KG1 (cell line): ENCODE measurements at regions not wholly inside any gene's neighbourhood (a gene's known extent, or its start where the extent isn't known, plus 50 kb on each side); places are given as distances from the start of the nearest gene placed in this dataset.
"Not testable (repeated sequence)": the region's sequence is repeated elsewhere in the genome, so short reads cannot be mapped to it uniquely, and the experiment has no call there.

ENCODE experiments used
- DNase-seq: peaks from one replicate; lab custom pipeline; 2025; lab: John Stamatoyannopoulos, UW

GRCh38 chr2:224110811-224111210, 71.7 kb upstream of the SERPINE2 start:
- DNase-seq, result no peak

- no peak for DNase-seq
Measured at GRCh38 chr2:224109751-224110150, 70.7 kb upstream of the SERPINE2 start.

DNA sequence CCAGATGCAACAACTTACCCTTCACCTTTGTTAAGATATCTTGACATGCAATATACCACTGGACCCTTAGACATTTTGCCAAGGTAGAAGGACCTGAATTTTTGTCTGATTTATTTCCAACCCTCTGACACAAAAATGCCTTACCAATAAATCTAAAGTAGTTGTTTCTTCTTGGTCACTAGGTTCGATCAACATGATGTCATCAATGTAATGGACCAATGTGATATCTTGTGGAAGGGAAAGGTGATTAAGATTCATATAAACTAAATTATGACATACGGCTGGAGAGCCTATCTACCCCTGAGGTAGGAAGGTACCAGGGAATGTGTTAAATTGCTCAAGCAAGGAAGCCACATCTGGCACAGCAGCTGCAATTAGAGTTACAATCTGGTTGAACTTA, 67.7 kb upstream of the SERPINE2 start:
- no peak for DNase-seq

DNA sequence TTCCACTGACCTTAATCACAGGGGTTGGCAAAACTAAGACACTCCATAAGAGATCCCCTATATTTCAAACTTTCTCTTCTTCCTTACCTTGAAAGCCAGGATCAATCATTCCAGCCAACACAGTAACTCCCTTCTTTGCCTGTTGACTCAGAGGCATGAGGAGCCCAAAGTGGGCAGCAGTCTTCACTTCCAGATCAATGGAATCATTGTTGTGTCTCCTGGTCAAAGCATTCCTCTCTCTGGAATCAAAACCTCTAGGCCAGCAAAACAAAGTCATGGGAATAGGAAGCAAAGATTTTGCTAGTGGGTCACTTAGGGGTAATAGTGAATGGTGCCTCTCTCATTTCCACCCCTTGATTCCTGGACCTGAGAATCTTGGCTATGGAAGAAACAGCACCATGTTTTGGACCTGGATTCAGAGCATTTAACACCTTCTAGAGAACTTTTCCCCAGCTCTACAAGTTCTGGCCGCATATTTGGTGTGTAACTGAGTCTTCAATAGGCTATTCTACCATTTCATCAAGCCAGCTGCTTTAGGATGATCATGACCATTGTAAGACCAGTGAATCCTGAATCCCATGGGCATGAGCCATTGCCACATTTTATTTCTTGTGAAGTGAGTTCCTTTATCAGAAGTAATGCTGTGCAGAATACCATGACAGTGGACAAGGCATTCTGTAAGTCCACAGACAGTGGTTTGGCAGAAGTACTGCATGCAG, 65.7 kb upstream of the SERPINE2 start:
- no peak for DNase-seq

- DNase-seq, result no peak
Measured at GRCh38 chr2:224103651-224104050, 64.6 kb upstream of the SERPINE2 start.

GRCh38 chr2:224102991-224103390, 63.9 kb upstream of the SERPINE2 start:
- DNase-seq, result no peak

GRCh38 chr2:224101820-224102630, 62.9 kb upstream of the SERPINE2 start:
- DNase-seq, result no peak

- no peak for DNase-seq
Measured at GRCh38 chr2:224099861-224100643, 61.0 kb upstream of the SERPINE2 start.

DNA sequence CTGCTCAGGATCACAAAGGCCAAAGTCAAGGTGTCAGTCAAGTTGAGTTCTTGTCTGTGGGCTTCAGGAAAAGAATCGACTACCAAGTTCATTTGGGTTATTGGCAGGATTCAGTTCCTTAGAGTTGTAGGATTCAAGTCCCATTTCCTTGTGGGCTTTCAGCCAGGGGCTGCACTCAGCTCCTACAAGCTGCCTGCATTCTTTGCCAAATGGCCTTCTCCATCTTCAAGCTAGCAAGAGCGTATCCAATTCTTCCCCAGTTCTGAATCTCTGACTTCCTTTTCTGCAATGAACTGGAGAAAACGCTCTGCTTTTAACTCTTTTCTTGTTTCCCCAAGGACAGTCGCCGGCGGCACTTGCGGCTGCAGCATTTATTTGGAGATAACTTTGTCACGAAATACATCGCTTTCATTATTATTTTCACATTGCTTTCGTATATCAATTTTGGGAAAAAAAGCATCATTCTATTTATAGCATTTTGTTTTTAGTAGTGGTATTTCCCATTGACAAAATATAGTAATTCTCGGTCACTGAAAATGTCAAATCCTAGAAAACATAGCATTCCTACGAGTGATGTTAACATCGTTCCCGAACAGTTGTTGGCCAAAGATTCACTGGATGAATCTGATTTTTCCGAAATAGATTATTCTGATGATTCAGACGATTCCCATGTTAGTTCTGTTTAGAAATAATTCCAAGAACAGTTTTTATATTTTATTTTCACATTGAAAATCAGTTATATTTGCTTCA, 59.6 kb upstream of the SERPINE2 start:
- no peak for DNase-seq

GRCh38 chr2:224094413-224094812, 55.3 kb upstream of the SERPINE2 start:
- no peak for DNase-seq

- DNase-seq, result not testable (repeated sequence)
Measured at GRCh38 chr2:224091671-224092070, 52.6 kb upstream of the SERPINE2 start.

DNA sequence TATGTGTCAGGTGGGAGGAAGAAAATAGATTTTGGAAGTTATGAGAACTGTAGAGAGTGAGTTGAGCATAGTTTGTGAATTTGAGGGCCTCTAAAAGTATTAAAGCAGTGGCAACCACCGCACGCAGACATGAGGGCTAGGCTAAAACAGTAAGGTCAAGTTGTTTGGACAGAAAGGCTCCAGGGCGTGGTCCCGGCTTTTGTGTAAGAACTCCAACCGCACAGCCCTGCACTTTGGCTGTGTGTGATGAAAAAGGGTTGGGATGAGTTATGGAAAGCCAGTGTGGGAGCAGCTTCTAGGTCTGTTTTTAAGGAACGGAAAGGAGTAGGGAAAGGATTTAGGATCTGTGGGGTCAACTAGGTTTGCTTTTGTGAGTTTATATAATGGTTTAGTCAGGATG, 50.5 kb upstream of the SERPINE2 start:
- not testable (repeated sequence) for DNase-seq
